ENCODE measurements at regions not wholly inside any gene's neighbourhood (a gene's known extent, or its start where the extent isn't known, plus 50 kb on each side); places are given as distances from the start of the nearest gene placed in this dataset.

- DNase-seq, result no peak
These were observed 172.6 kb upstream of the LUZP2 start for GRCh38 chr11:24324211-24324610.

- no peak for DNase-seq
These were observed 152.6 kb upstream of the LUZP2 start for GRCh38 chr11:24344222-24344621.

- DNase-seq, result no peak
These were observed 147.9 kb upstream of the LUZP2 start for GRCh38 chr11:24348908-24349307.

GRCh38 chr11:24351179-24351578 lies 145.7 kb upstream of the LUZP2 start:
- DNase-seq, result no peak

GRCh38 chr11:24356501-24356900 lies 140.4 kb upstream of the LUZP2 start:
- DNase-seq, result no peak

- no peak for DNase-seq
These were observed 139.0 kb upstream of the LUZP2 start for GRCh38 chr11:24357620-24358410.

- no peak for DNase-seq
These were observed 124.4 kb upstream of the LUZP2 start for GRCh38 chr11:24372491-24372890.

- no peak for DNase-seq
These were observed 123.3 kb upstream of the LUZP2 start for GRCh38 chr11:24373516-24373915.

GRCh38 chr11:24375351-24375750 lies 121.5 kb upstream of the LUZP2 start:
- no peak for DNase-seq

GRCh38 chr11:24375931-24376330 lies 120.9 kb upstream of the LUZP2 start:
- no peak for DNase-seq

GRCh38 chr11:24383137-24383536 lies 113.7 kb upstream of the LUZP2 start:
- DNase-seq, result no peak

GRCh38 chr11:24384240-24384639 lies 112.6 kb upstream of the LUZP2 start:
- DNase-seq, result no peak

- peak; percentile 55 for DNase-seq
These were observed 110.1 kb upstream of the LUZP2 start for GRCh38 chr11:24386546-24387397.

GRCh38 chr11:24389575-24389974 lies 107.3 kb upstream of the LUZP2 start:
- DNase-seq, result no peak

- no peak for DNase-seq
These were observed 106.8 kb upstream of the LUZP2 start for GRCh38 chr11:24390016-24390415.

- DNase-seq, result no peak
These were observed 106.1 kb upstream of the LUZP2 start for GRCh38 chr11:24390762-24391161.

- DNase-seq, result no peak
These were observed 105.7 kb upstream of the LUZP2 start for GRCh38 chr11:24391167-24391566.

- DNase-seq, result no peak
These were observed 96.7 kb upstream of the LUZP2 start for GRCh38 chr11:24400059-24400665.

- no peak for DNase-seq
These were observed 90.5 kb upstream of the LUZP2 start for GRCh38 chr11:24406389-24406788.

- DNase-seq, result no peak
These were observed 89.9 kb upstream of the LUZP2 start for GRCh38 chr11:24406980-24407379.

- no peak for DNase-seq
These were observed 89.1 kb upstream of the LUZP2 start for GRCh38 chr11:24407733-24408132.

GRCh38 chr11:24408202-24408601 lies 88.7 kb upstream of the LUZP2 start:
- DNase-seq, result no peak

GRCh38 chr11:24411791-24412190 lies 85.1 kb upstream of the LUZP2 start:
- DNase-seq, result no peak

GRCh38 chr11:24412722-24413121 lies 84.1 kb upstream of the LUZP2 start:
- DNase-seq, result no peak
